B cell (primary cell): ENCODE measurements at regions not wholly inside any gene's neighbourhood (a gene's known extent, or its start where the extent isn't known, plus 50 kb on each side); places are given as distances from the start of the nearest gene placed in this dataset.

ENCODE experiments used
- ATAC-seq: fragments of 200-7000 bp; cut with Tn5 transposase; one replicate; pipeline ENCODE4 v1.10.0; 2021; ENCODE audit warnings: low read depth, mild to moderate bottlenecking, moderate number of reproducible peaks, moderate library complexity
- CTCF ChIA-PET: fragments of 350-600 bp; sonication (Branson Sonifier 250); formaldehyde crosslinking; loops from one replicate; lab custom pipeline; 2021; ENCODE audit warnings: antibody characterized with exemption, inconsistent platforms; lab: Charles Lee
- POLR2A ChIA-PET: fragments of 350-600 bp; sonication (Branson Sonifier 250); formaldehyde crosslinking; loops from one replicate; lab custom pipeline; 2021; ENCODE audit warnings: antibody characterized with exemption; lab: Charles Lee
- DNase-seq: peaks from one replicate; pipeline ENCODE4 v3.0.0; 2013
- H2AFZ ChIP-seq: 2 replicates; pipeline ENCODE4 v1.6.1; 2012; ENCODE audit warnings: mild to moderate bottlenecking, low read depth, low read length; ENCODE audit not compliant: insufficient read depth, poor library complexity, severe bottlenecking
- H3K27ac ChIP-seq, 2 donors: 1 replicate in 1 of 2; 2 replicates in 1 of 2; pipeline ENCODE4 v1.5.1; 2012 to 2013; ENCODE audit warnings: low read length in 2 of 2, mild to moderate bottlenecking in 2 of 2, moderate library complexity in 1 of 2
- H3K27me3 ChIP-seq, 4 experiments: fragments of 200-600 bp in 1 of 4; sonication (generic) in 1 of 4; replicated peaks in 1 of 4; 1 replicate in 2 of 4; 2 replicates in 2 of 4; pipeline versions ENCODE4 v1.6.1 to v1.7.0; 2013 to 2016; ENCODE audit warnings: low read length in 3 of 4, mild to moderate bottlenecking in 2 of 4, mixed read lengths in 1 of 4, moderate library complexity in 1 of 4; ENCODE audit not compliant: insufficient read depth in 4 of 4, control insufficient read depth in 3 of 4; ENCODE audit errors: control extremely low read depth in 1 of 4
- H3K36me3 ChIP-seq, 2 experiments: replicated peaks in 1 of 2; 1 replicate in 1 of 2; 2 replicates in 1 of 2; pipeline versions ENCODE4 v1.6.1 to v1.7.1; 2013; ENCODE audit warnings: low read length in 1 of 2; ENCODE audit not compliant: insufficient read depth in 2 of 2, control insufficient read depth in 1 of 2; ENCODE audit errors: control extremely low read depth in 1 of 2, extremely low read depth in 1 of 2
- H3K4me1 ChIP-seq, 2 donors: fragments of 200-600 bp in 1 of 2; sonication (generic) in 1 of 2; 1 replicate in 1 of 2; 2 replicates in 1 of 2; pipeline versions ENCODE4 v1.5.1 to v1.6.1; 2013 to 2017; ENCODE audit warnings: low read length in 2 of 2; ENCODE audit not compliant: control insufficient read depth in 2 of 2, insufficient read depth in 2 of 2
- H3K4me2 ChIP-seq: replicated peaks from 2 replicates; pipeline ENCODE3; 2012; ENCODE audit warnings: mild to moderate bottlenecking, low read depth, low read length; ENCODE audit not compliant: poor library complexity, severe bottlenecking
- H3K4me3 ChIP-seq, 5 experiments: fragments of 200-600 bp in 1 of 5; sonication (generic) in 1 of 5; 1 replicate in 3 of 5; 2 replicates in 2 of 5; pipeline versions ENCODE4 v1.5.1 to v1.7.0; 2011 to 2016; ENCODE audit warnings: low read length in 4 of 5, mild to moderate bottlenecking in 4 of 5, low read depth in 2 of 5, control low read depth in 1 of 5, moderate library complexity in 1 of 5; ENCODE audit not compliant: insufficient read depth in 1 of 5; ENCODE audit errors: control extremely low read depth in 1 of 5, extremely low read depth in 1 of 5
- H3K79me2 ChIP-seq: fragments of 200-600 bp; sonication (generic); one replicate; pipeline ENCODE4 v1.6.0; 2016; ENCODE audit warnings: low read length; ENCODE audit not compliant: control insufficient read depth, insufficient read depth
- H3K9ac ChIP-seq: fragments of 200-600 bp; sonication (generic); 2 replicates; pipeline ENCODE4 v1.6.1; 2017; ENCODE audit warnings: mild to moderate bottlenecking, low read length, moderate library complexity
- H3K9me3 ChIP-seq, 3 donors: one replicate each; pipeline versions ENCODE4 v1.6.1 to v1.7.1; 2013; ENCODE audit warnings: low read length in 2 of 3; ENCODE audit not compliant: control insufficient read depth in 2 of 3, insufficient read depth in 1 of 3; ENCODE audit errors: control extremely low read depth in 1 of 3
- H4K20me1 ChIP-seq: 2 replicates; pipeline ENCODE4 v1.6.0; 2012; ENCODE audit warnings: mild to moderate bottlenecking, low read length; ENCODE audit not compliant: insufficient read depth, control insufficient read depth, poor library complexity, severe bottlenecking
- H3K27ac Mint-ChIP-seq: one replicate; pipeline ENCODE4 v1.8.0; 2021; ENCODE audit warnings: mixed read lengths
- H3K27me3 Mint-ChIP-seq: one replicate; pipeline ENCODE4 v1.8.0; 2021; ENCODE audit warnings: mixed read lengths
- H3K4me1 Mint-ChIP-seq: one replicate; pipeline ENCODE4 v1.8.0; 2021; ENCODE audit warnings: mixed read lengths
- H3K4me3 Mint-ChIP-seq: one replicate; pipeline ENCODE4 v1.8.0; 2021; ENCODE audit warnings: mixed read lengths
- H3K9me3 Mint-ChIP-seq: one replicate; pipeline ENCODE4 v1.8.0; 2022; ENCODE audit warnings: mixed read lengths; ENCODE audit not compliant: insufficient read depth
- CTCF ChIP-seq: fragments of 200-600 bp; IDR thresholded peaks from one replicate; pipeline ENCODE4 v1.8.0; 2022; ENCODE audit warnings: antibody characterized with exemption, mild to moderate bottlenecking
- EZH2 ChIP-seq: IDR thresholded peaks from 2 replicates; pipeline ENCODE4 v1.6.1; 2012; ENCODE audit warnings: borderline replicate concordance, low read depth, mild to moderate bottlenecking, moderate library complexity, low read length; ENCODE audit not compliant: insufficient read depth, poor library complexity, severe bottlenecking
- WGBS: methylation state at CpG from one replicate; pipeline ENCODE4 v1.1.5; 2013; ENCODE audit warnings: missing lambda C conversion rate; ENCODE audit not compliant: insufficient coverage; 5-methylcytosine and 5-hydroxymethylcytosine counted together
- intact Hi-C: fragments of 100-400 bp; cut with micrococcal nuclease; formaldehyde crosslinking; loops from one replicate; pipeline ENCODE4 v1.10.0; 2022

GRCh38 chr14:97796511-97796910, 999.3 kb downstream of the VRK1 start:
- Histone ChIP-seq H3K9ac (no peak overlapping the region), H3K79me2 (no peaks in the 10 kb centered on the region), H3K36me3 (no peaks in the 10 kb centered on the region), H3K9me3 (peaks cover 0 to 23% (median 0%) of the 10 kb centered on the region in 3 donors), H3K4me2 (no peak overlapping the region), H4K20me1 (no peaks in the 10 kb centered on the region), H3K4me1 (no peaks in the 10 kb centered on the region), H3K27ac (no peak overlapping the region), H2AFZ (no peak overlapping the region), H3K27me3 (no peaks in the 10 kb centered on the region), H3K4me3 (no peak overlapping the region)
- ChIA-PET CTCF (no interaction called here), POLR2A (no interaction called here)
- intact Hi-C loops: no loop called here
- no peak for DNase-seq
- Mint-ChIP-seq H3K27ac (no peak overlapping the region), H3K27me3 (no peaks in the 10 kb centered on the region), H3K9me3 (no peaks in the 10 kb centered on the region), H3K4me1 (no peaks in the 10 kb centered on the region), H3K4me3 (no peak overlapping the region)
- ATAC-seq: no peak
- 84% methylated on average over 4 of the region's 5 CpGs for WGBS
- TF ChIP-seq CTCF (no peak), EZH2 (no peak)

- Histone ChIP-seq H3K27ac (no peak overlapping the region), H3K9me3 (peaks cover 0 to 29% (median 0%) of the 10 kb centered on the region in 3 donors), H3K4me2 (no peak overlapping the region), H3K27me3 (no peaks in the 10 kb centered on the region), H3K79me2 (no peaks in the 10 kb centered on the region), H3K4me3 (no peak overlapping the region), H2AFZ (no peak overlapping the region), H3K9ac (no peak overlapping the region), H4K20me1 (no peaks in the 10 kb centered on the region), H3K36me3 (no peaks in the 10 kb centered on the region), H3K4me1 (no peaks in the 10 kb centered on the region)
- ChIA-PET POLR2A (no interaction called here), CTCF (no interaction called here)
- Mint-ChIP-seq H3K4me1 (no peaks in the 10 kb centered on the region), H3K9me3 (no peaks in the 10 kb centered on the region), H3K27me3 (no peaks in the 10 kb centered on the region), H3K4me3 (no peak overlapping the region), H3K27ac (no peak overlapping the region)
- TF ChIP-seq EZH2 (no peak), CTCF (no peak)
- no peak for DNase-seq
- WGBS: 94% methylated on average over 9 of the region's 9 CpGs
- intact Hi-C loops: no loop called here
- ATAC-seq: no peak
Observed at GRCh38 chr14:97798176-97798575, 1001.0 kb downstream of the VRK1 start.
